KMS-11 (cell line): ENCODE measurements at regions not wholly inside any gene's neighbourhood (a gene's known extent, or its start where the extent isn't known, plus 50 kb on each side); places are given as distances from the start of the nearest gene placed in this dataset.

ENCODE experiments used
- H2AFZ ChIP-seq: fragments of 200-600 bp; sonication (generic); 2 replicates; pipeline ENCODE4 v1.6.1; 2016; ENCODE audit warnings: antibody characterized with exemption, mixed run types, low read depth
- H3K27ac ChIP-seq: fragments of 200-600 bp; sonication (generic); 2 replicates; pipeline ENCODE4 v1.6.1; 2016; ENCODE audit warnings: mild to moderate bottlenecking, mixed run types
- H3K27me3 ChIP-seq: fragments of 200-600 bp; sonication (generic); 2 replicates; pipeline ENCODE4 v1.6.1; 2017; ENCODE audit warnings: mild to moderate bottlenecking, low read depth, mixed run types, moderate library complexity; ENCODE audit not compliant: insufficient read depth
- H3K36me3 ChIP-seq: fragments of 200-600 bp; sonication (generic); 2 replicates; pipeline ENCODE4 v1.6.1; 2017; ENCODE audit warnings: mild to moderate bottlenecking, mixed run types; ENCODE audit not compliant: insufficient read depth
- H3K4me1 ChIP-seq: fragments of 200-600 bp; sonication (generic); 2 replicates; pipeline ENCODE4 v1.6.1; 2016; ENCODE audit warnings: mild to moderate bottlenecking, low read depth, mixed run types; ENCODE audit not compliant: poor library complexity, severe bottlenecking
- H3K4me2 ChIP-seq: fragments of 200-600 bp; sonication (generic); 2 replicates; pipeline ENCODE4 v1.7.0; 2016; ENCODE audit warnings: mild to moderate bottlenecking, mixed run types
- H3K4me3 ChIP-seq: fragments of 200-600 bp; sonication (generic); IDR thresholded peaks from 2 replicates; pipeline ENCODE4 v1.6.1; 2017; ENCODE audit warnings: low read depth, low read length, mixed read lengths; ENCODE audit not compliant: insufficient read depth
- H3K79me2 ChIP-seq: fragments of 200-600 bp; sonication (generic); 2 replicates; pipeline ENCODE4 v1.6.1; 2016; ENCODE audit warnings: low read depth, mixed run types; ENCODE audit not compliant: insufficient read depth
- H3K9ac ChIP-seq: fragments of 200-600 bp; sonication (generic); 2 replicates; pipeline ENCODE4 v1.6.1; 2016; ENCODE audit warnings: mild to moderate bottlenecking, mixed run types
- H4K20me1 ChIP-seq: fragments of 200-600 bp; sonication (generic); 2 replicates; pipeline ENCODE4 v1.6.1; 2016; ENCODE audit warnings: mild to moderate bottlenecking, mixed run types; ENCODE audit not compliant: insufficient read depth
- CTCF ChIP-seq: fragments of 200-600 bp; sonication (generic); conservative IDR thresholded peaks from 2 replicates; pipeline ENCODE4 v1.6.1; 2017; ENCODE audit warnings: low read depth, mild to moderate bottlenecking, antibody characterized with exemption, low read length, moderate library complexity, mixed read lengths

- no peaks in the 10 kb centered on the region for H3K79me2 ChIP-seq
- H3K27me3 ChIP-seq, result no peaks in the 10 kb centered on the region
- H3K4me1 ChIP-seq, result peaks cover 17% of the 10 kb centered on the region
- H3K36me3 ChIP-seq, result no peaks in the 10 kb centered on the region
- H3K4me2 ChIP-seq, result no peak overlapping the region
- TF ChIP-seq CTCF, result no peak
- no peak overlapping the region for H2AFZ ChIP-seq
- H3K9ac ChIP-seq, result no peak overlapping the region
- H4K20me1 ChIP-seq, result no peaks in the 10 kb centered on the region
- H3K4me3 ChIP-seq, result no peak overlapping the region
- H3K27ac ChIP-seq, result no peak overlapping the region
These were observed 76.0 kb upstream of the TSC22D1 start for GRCh38 chr13:44652168-44652567.

GRCh38 chr13:44651724-44652123 is 75.6 kb upstream of the TSC22D1 start:
- no peak for TF ChIP-seq CTCF
- no peak overlapping the region for H3K27ac ChIP-seq

GRCh38 chr13:44651209-44651608 is 75.1 kb upstream of the TSC22D1 start:
- Histone ChIP-seq H3K4me1 (peaks cover 17% of the 10 kb centered on the region), H3K36me3 (no peaks in the 10 kb centered on the region), H3K27me3 (no peaks in the 10 kb centered on the region), H3K9ac (no peak overlapping the region), H3K27ac (no peak overlapping the region), H3K79me2 (no peaks in the 10 kb centered on the region), H3K4me2 (no peak overlapping the region), H2AFZ (no peak overlapping the region), H3K4me3 (no peak overlapping the region), H4K20me1 (no peaks in the 10 kb centered on the region)
- TF ChIP-seq CTCF, result no peak

More at GRCh38 chr13:44651724-44652123, 75.6 kb upstream of the TSC22D1 start:
- H3K36me3 ChIP-seq, result no peaks in the 10 kb centered on the region
- H3K4me3 ChIP-seq, result no peak overlapping the region
- no peak overlapping the region for H3K4me2 ChIP-seq
- H3K27me3 ChIP-seq, result no peaks in the 10 kb centered on the region
- H2AFZ ChIP-seq, result no peak overlapping the region
- H3K9ac ChIP-seq, result no peak overlapping the region
- H3K4me1 ChIP-seq, result peaks cover 17% of the 10 kb centered on the region
- no peaks in the 10 kb centered on the region for H3K79me2 ChIP-seq
- H4K20me1 ChIP-seq, result no peaks in the 10 kb centered on the region

GRCh38 chr13:44649834-44650233 is 73.7 kb upstream of the TSC22D1 start:
- H3K4me1 ChIP-seq, result peaks cover 17% of the 10 kb centered on the region
- H4K20me1 ChIP-seq, result no peaks in the 10 kb centered on the region
- no peak for TF ChIP-seq CTCF
- H3K79me2 ChIP-seq, result no peaks in the 10 kb centered on the region
- no peak overlapping the region for H2AFZ ChIP-seq
- H3K27me3 ChIP-seq, result no peaks in the 10 kb centered on the region
- H3K9ac ChIP-seq, result no peak overlapping the region
- no peak overlapping the region for H3K27ac ChIP-seq
- H3K4me2 ChIP-seq, result no peak overlapping the region
- no peak overlapping the region for H3K4me3 ChIP-seq
- no peaks in the 10 kb centered on the region for H3K36me3 ChIP-seq

- Histone ChIP-seq H2AFZ (no peak overlapping the region), H3K27ac (peak overlapping the region; percentile 30; the same call in 1 of the 2 replicates), H4K20me1 (no peaks in the 10 kb centered on the region), H3K79me2 (no peaks in the 10 kb centered on the region), H3K4me3 (no peak overlapping the region), H3K4me2 (no peak overlapping the region), H3K9ac (no peak overlapping the region), H3K4me1 (peaks cover 17% of the 10 kb centered on the region), H3K27me3 (no peaks in the 10 kb centered on the region), H3K36me3 (no peaks in the 10 kb centered on the region)
- TF ChIP-seq CTCF, result no peak
These were observed 72.9 kb upstream of the TSC22D1 start for GRCh38 chr13:44649104-44649428.
